IPS DF 4.7 (cell line): ENCODE measurements at regions not wholly inside any gene's neighbourhood (a gene's known extent, or its start where the extent isn't known, plus 50 kb on each side); places are given as distances from the start of the nearest gene placed in this dataset.
"Not testable (repeated sequence)": the region's sequence is repeated elsewhere in the genome, so short reads cannot be mapped to it uniquely, and the experiment has no call there.

Experiments
- DNase-seq: peaks from one replicate; pipeline ENCODE4 v3.0.0-alpha.2; 2013; ENCODE audit warnings: low spot score; ENCODE audit errors: extremely low read depth

DNA sequence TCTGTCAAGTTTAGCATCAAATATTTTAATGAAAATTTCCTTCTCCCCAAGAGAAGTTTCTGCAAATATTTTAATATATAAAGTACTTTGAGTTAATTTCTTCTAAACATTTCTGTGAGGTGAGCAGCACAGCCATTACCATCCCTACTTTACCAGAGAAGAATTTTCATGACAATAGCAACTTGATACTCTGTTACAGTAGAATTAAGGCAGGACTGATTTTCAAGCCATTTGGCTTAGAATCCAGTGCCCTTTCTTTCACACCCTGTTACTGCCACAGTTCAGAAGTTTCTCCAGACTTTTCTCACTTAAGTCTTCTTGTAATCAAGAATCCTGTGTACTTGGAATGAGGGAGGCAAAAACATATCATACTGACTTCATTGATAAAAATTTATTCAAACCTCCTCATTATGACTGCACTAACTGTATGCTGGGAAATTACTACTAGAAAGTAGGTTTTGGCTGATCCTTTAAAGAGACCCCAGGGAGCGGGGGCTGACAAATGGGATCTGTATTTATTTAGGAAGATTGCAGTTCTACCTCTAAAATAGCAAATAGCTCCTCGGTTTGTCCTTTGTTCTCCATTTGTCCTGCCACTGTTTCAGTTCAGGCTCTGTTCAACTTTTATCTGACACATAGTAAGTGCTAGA lies 557.0 kb upstream of the SGO1 start:
- DNase-seq, result no peak

DNA sequence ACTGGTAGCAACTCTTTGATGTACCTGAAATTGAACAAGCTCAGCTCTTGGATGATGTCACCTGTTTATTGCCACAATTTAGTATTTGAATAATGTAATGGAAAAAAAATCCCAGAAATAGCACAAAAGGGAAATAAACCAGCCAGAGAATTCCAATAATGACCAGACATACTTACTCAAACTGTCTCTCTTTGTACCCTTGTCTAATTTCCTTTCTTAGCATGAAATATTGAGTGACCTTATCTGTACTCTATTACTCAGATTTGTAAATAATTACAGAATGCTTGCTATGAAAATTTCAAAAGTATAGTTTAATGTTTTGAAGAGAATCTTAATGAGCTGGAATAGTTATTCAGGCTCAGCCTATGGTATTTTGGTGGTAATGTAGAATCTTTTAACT lies 555.4 kb upstream of the SGO1 start:
- DNase-seq, result no peak

DNA sequence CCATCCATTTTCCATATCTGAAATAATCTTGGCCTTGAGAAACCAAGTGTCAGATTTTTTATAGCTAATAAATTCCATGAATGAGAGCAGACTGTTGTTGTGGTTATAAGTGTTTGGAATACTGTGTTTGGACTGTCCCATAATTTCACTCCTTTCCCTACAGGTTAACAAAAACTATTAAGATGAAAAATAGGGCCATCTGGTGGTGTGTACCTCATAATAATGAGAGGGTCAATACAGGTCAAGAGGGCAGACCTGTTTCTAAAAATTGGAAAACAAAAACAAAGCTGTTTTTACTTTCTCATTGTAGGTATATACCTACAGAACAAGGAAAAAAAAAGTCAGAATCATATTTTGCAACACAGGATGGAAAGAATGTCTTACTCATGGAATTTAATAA lies 553.8 kb upstream of the SGO1 start:
- DNase-seq, result no peak

DNA sequence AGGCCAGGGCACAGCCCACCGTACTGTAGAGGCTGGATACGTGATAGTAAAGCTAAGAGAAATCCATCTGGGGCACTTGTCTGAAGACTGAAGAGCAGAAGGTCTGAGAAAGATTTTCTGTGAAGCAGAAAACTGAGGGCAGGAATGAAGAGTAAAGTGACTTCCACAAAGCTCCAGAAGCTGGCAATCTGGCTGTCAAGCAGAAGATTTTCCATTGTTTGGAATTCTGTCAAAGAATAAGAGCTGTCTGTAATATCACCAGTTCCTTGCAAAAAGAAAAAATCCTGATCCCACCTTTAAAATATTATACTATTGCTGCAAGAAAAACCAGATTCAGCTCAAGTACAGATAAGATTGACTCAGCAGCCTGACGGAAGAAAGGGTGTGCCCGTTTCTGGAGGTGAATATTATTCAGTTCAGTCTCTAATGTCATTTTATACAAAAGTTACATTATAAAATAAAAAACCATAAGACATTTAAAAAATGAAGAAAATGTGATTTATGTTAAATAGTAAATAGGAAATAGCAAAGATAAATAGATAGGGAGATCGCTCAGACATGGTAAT lies 550.4 kb upstream of the SGO1 start:
- DNase-seq, result no peak

DNA sequence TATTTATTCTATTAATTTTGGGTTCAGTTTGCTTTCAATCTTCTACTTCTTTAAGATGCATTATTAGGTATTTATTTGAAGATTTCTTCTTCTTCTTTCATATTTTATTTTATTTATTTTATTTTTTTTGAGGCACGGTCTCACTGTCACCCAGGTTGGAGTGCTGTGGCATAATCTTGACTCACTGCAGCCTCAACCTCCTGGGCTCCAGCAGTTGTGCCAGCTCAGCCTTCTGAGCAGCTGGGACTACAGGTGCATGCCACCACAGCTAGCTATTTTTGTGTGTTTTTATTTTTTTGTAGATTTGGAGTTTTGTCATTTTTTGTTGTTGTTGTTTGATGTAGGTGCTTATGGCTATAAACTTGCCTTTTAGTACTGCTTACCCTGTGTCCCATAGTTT lies 543.2 kb upstream of the SGO1 start:
- DNase-seq, result no peak

DNA sequence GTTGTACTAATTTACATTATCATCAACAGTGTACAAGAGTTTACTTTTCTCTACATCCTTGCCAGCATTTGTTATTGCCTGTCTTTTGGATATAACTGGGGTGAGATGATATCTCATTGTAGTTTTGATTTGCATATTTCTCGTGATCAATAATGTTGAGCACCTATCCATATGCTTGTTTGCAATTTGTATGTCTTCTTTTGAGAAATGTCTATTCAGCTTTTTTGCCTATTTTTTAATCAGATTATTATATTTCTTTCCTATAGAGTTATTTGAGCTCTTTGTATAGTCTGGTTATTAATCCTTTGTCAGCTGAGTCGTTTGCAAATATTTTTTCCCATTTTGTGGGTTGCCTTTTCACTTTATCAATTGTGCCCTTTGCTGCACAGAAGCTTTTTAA lies 540.8 kb upstream of the SGO1 start:
- no peak for DNase-seq

DNA sequence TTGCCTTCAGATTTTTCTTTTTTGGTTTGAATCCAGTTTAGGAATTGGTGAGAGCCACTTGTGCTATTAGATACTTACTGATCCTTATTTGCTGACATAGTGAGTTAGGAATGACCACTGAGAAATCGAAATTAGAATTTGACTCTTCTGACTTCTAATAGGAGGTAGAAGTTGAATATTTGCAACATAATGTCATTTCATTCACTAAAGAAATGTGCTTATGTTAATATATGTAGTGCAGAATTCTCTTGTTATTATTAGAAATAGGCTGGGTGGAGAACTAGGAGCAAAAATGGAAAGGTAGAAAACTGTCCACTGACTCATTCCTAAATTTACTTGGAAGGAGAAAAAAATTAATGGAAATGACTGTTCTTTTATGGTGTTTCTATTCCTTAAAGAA lies 538.2 kb upstream of the SGO1 start:
- DNase-seq, result no peak

DNA sequence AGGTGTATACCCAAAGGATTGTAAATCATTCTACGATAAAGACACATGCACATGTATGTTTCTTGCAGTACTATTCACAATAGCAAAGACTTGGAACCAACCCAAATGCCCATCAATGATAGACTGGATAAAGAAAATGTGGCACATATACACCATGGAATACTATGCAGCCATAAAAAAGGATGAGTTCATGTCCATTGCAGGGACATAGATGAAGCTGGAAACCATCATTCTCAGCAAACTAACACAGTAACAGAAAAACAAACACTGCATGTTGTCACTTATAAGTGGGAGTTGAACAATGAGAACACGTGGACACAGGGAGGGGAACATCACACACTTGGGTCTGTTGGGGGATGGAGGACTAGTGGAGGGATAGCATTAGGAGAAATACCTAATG lies 530.4 kb upstream of the SGO1 start:
- DNase-seq, result not testable (repeated sequence)

DNA sequence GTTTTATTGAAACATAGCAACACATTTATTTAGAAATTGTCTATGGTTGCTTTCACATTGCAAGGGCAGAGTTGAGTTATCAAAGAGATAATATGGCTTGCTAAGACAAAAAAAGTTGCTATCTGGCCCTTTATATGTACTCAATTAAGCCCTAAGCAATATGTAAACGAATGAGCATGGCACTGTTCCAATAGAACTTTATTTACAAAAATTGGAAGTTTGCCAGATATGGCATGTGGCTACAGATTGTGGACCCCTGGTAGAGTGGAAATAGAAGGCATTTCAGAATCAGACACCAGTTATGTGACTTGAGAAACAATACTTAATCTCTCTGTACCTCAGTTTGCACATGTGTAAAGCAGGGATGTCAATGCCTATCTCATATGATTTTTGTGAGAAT lies 515.6 kb upstream of the SGO1 start:
- no peak for DNase-seq

DNA sequence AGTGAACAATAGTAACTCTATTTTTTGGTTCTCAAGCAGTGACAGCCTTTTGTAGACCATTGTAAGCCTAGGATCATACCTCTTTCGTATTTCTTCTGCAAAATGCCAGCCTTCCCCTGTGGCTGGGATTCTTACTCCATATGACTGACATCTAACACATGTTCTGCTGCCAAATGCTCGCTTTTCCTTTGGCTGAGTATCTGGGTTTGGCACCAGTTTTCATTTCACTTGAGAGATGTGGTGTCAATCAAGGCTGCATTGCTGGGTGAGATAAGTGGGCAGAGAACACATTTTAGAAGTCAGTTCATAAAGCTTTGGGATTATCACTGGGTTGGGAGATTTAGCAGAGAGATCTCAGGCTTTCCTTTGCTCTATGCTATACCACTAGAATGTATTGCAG lies 514.7 kb upstream of the SGO1 start:
- no peak for DNase-seq

DNA sequence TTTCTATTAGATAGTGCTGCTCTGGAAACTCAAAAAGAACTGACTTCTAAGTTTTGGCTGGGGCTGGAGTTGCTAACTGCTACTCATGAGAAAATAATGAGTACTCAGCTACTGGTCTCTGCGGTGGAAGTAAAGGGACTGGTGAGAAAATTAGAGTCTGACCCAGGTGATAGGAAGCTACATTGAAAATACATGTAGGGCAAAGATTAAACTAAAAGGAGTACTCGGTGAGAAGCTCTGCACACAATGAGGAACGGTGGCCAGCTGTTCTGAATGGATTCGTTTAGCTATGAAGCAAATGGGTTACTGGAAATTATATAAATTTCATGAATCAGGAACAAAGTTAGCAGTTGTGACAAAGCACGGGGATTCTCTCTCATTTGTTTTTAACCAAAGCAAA lies 512.9 kb upstream of the SGO1 start:
- DNase-seq, result no peak

DNA sequence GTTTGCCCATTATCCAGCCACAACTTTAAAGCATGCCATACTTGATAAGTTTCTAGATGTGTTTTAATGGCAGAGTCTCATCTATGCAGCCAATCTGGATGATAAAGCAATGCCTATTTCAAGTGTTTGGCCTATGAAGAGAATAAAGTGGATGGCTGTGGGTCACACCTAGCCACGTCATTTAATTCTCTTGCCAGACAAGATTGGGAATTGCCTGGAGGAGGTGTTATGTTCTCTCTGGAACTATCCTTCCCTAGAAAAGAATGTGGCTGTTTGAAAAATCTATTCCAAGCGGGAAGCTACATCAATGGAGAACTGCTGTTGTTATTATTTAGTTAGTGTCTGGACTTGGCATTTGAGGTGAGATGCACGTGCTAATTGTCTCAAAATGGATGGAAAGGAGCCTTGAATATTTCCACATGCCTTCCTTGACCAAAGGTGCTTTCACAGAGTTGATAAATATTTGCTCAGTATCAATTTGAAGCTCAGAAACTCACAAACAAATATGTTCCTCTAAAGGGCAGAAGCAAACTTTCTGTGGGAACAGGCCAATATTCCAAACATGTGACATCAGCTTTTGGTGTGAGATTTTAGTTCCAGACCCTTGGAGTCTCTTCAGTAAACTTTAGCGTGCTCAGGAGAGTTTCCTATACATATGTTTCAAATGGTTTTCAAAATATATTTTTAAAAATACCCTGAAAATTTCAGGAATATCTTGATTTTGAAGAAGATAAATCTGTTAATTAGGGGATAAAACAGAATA lies 510.6 kb upstream of the SGO1 start:
- no peak for DNase-seq

DNA sequence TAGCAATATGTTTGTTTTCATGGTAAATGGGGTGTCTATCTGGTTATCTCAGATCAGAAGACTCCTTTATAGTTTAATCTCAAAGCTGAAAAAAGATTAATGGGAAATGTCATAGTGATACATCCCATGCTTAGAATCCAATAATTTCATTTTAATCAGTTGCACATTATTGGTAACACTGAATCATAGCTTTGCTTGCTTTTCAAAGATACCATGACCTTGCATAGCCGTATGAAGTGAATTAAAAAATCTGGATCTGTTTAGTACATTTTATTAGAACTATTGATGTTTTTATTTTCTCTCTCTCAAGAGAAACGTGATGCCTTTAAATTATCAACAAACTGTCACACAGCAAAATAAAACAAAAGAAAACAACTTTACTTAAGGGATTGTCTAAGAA lies 506.7 kb upstream of the SGO1 start:
- DNase-seq, result no peak

DNA sequence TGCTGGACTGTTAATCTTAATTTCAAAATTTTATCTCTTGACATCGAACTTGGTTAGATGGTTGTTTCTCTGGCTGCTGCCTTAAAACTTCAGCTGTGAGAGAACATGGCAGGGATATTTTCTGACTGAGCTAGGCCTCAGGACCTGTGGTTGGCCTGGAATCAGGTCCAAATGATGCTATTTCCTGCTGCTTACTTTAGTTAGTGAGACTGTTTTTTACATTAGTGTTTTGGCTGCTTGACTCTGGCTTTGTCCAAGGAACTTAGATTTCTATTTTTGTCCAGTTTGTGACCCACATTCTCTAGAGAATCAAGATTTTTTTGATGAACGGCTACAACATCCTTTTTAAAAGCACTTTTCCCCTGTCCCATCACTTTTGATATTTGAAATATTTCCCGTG lies 497.9 kb upstream of the SGO1 start:
- no peak for DNase-seq

DNA sequence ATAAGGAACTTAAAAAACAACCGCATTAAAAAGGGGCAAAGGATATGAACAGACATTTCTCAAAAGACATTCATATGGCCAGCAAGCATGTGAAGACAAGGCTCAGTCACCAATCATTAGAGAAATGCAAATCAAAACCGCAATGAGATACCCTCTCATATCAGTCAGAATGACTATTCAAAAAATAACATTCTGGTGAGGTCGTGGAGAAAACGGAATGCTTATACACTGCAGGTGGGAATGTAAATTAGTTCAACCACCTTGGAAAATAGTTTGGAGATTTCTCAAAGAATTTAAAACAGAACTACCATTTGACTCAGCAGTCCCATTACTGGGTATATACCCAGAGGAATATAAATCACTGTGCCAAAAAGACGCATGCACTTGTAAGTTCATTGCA lies 496.6 kb upstream of the SGO1 start:
- DNase-seq, result no peak

DNA sequence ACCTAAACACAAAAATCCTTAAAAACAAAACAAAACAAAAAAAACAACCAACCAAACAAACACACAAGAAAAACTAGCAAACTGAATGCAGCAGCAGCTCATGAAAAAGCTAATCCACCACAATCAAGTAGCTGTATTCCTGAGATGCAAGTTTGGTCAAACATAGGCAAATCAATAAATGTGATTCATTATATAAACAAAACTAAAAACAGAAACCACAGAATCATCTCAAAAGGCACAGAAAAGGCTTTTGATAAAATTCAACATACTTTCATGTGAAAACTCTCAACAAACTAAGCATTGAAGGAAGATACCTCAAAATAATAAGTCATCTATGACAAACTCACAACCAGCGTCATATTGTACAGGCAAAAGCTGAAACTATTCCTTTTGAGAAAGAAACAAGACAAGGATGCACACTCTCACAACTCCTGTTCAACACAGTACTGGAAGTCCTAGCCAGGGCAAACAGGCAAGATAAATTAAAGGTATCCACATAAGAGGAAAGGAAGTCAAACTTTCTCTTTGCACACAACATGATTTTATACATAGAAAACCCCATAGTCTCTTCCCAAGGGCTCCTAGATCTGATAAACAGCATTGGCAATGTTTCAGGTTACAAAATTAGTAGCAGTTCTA lies 495.1 kb upstream of the SGO1 start:
- DNase-seq, result no peak

DNA sequence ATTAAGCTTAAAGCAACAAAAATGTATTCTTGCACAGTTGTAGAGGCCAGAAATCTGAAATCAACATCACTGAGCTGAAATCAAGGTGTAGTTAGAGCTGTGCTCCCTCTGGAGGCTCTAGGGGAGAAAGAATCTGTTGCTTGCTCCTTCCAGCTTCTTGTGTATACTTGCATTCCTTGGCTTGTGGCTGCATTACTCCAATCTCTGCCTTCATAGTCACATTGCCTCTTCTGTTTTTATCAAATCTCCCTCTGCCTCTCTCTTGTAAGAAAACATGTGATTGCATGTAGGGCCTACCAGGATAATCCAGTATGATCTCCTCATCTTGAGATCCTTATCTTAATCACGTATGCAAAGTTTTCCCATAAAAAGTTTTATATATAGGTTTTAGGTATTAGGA lies 487.9 kb upstream of the SGO1 start:
- no peak for DNase-seq

DNA sequence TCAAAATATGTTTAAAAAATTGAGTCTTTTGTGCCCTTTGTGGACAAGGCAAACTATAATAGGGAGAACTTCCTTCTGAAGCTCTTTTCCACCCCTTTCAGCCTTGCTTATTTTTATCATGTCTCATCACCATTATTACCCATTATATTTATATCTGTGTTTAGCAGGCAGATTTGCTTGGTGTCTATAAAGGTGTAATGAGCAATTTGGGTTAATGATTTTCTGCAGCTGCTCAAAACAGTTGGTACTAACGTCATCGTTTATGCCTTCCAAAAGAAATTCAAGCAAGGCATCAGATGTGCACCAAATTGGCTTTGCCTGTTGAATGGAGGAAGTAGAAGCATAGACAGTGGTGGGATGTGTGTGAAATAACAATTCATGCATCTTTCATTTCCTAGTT lies 483.7 kb upstream of the SGO1 start:
- DNase-seq, result no peak

DNA sequence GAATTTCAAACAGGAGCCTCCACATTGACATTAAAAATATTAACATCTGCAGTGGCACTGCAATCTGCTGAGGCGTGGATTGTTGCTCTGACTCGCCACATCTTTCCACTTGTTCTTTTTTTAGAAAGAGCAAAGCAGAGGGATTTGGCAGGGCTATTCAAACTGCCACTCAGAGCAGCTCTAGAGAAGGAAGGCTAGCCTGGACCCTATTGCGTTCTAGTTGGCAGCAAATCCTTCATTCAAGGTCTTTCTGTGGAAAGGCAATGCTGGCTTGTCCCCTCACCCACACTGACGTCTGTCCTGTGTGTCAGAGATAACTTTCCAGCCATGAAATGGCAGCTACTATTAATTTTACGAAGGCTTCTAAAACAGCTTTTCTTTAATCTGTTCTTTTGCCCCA lies 483.2 kb upstream of the SGO1 start:
- no peak for DNase-seq

DNA sequence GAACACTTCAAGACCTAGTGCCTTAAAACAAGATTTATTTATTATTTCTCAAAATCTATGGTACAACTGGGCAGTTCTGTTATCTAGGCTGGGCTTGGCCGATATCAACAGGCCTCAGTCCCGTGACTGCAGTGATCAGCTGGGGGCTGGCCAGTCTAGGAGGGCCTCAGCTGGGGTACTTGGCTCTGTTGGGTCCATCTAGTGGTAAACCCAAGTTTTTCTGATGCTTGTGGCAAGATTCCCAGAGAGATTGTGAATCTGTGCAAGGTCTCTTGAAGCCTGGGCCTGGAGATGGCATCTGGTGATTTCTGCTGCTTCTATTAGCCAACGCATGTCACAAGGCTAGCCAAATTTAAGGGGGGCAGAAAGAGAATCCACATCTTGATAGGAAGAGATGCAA lies 482.4 kb upstream of the SGO1 start:
- DNase-seq, result peak; percentile 44

DNA sequence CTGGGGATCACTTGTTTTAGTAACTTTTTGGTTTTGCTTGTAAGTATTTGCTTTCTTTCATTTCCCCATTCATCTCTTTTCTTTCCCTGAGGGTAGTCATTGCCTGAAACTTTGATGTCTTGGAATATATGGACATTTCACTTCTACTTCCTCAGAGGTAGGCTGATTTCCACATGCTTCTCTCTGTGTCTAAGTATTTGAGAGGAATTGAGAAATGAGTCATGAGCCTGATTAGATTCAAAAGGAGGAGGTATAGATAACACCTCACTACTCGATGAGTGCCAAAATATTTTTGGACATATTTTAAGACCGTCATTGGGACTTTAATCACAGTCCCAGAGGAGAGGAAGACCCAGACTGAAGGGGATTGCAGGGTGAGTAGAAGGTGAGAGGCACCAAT lies 480.1 kb upstream of the SGO1 start:
- DNase-seq, result no peak

DNA sequence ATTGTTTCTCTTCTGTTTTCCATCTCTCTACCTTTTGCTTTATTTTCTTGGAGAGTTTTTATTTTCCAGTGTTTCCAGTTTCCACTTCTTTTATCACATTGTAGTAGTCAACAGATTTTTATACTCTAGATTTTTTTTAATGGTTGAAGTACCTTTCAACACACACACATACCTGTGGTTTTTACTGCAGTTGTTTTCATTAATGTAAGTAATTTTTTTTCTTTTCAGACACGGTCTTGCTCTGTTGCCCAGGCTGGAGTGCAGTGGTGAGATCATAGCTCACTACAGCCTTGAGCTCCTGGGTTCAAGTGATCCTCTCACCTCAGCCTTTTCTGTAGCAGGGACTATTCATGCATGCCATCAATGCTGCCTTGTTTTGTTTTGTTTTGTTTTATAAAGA lies 472.5 kb upstream of the SGO1 start:
- DNase-seq, result no peak

DNA sequence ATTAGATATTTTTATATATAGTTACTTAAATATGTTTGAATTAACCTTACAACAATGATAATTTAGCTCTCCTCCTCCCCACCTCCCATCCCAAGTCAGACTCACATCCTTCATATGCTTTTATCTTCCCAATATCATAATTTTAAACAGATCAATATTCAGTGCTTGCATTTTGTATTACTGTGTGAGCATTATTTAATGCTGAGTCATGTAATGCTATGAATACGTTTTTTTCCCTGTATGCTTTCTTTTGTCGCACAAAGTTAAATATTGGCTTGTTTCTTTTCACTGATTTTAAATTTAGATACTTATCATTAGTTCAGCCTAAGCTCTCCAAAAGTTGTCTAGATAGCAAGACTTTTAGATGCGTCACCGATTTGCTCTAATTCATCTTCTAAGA lies 471.6 kb upstream of the SGO1 start:
- no peak for DNase-seq
